ENCODE measurements at regions not wholly inside any gene's neighbourhood (a gene's known extent, or its start where the extent isn't known, plus 50 kb on each side); places are given as distances from the start of the nearest gene placed in this dataset.

DNA sequence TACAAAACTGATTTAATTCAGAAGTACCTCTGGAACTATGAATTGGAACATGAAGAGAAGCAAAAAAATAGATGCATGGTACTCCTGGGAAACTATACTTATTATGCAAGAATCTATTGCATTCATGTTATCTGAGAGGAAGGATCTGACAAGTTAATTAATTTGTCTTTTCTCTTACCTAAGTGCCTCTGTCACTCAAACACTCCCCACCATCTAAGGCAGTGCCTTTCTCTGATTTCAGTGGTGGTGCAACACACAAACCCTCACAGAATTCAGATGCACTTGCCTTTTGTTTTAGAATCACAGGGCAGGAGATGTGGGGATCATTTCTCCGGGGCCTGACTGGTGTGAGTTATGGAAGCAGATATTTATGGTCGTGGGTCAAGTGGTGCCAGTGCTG, 52.5 kb upstream of the C9orf72 start:
- DNase-seq: no peak

GRCh38 chr9:27626244-27627187, 53.2 kb upstream of the C9orf72 start:
- no peak for DNase-seq

DNA sequence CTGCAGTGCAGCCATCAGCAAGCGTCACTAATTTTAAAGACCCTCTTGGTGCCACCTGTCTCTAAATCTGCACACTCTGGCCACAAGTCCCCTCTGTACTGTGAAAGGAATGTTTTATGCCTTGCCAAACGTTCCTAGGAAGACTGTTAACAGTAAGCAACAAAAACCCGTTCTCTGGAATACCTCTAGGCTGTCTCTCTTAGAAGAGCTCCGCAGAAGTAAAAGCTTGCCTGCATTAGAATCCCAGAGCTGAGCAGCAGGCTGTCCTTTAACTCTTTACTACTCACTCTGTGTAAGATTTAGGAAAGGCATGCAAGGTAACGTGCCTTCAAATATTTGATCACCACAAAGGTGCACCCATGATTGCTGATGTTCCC, 53.9 kb upstream of the C9orf72 start:
- DNase-seq: no peak

DNA sequence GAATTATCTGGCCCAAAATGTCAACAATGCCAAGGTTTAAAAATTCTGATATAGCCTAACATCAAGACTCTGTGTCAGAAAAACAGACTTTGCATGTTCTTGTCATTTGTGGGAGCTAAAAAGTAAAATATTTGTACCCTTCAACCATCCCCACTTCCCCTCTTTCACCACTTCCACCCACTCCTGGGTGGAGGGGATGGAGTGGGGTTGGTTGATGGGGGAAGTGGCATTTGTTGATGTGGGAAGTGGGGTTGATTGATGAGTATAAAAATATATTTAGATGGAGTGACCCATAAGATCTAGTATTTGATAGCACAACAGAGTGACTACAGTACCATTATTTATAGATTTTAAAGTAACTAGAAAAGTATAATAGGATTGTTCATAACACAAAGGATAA, 55.0 kb upstream of the C9orf72 start:
- no peak for DNase-seq

GRCh38 chr9:27629425-27629824, 56.1 kb upstream of the C9orf72 start:
- DNase-seq: no peak

GRCh38 chr9:27632254-27632653, 59.0 kb upstream of the C9orf72 start:
- DNase-seq: no peak

- no peak for DNase-seq
Observed at GRCh38 chr9:27633764-27634163, 60.5 kb upstream of the C9orf72 start.

- no peak for DNase-seq
Observed at GRCh38 chr9:27634879-27635278, 61.6 kb upstream of the C9orf72 start.

DNA sequence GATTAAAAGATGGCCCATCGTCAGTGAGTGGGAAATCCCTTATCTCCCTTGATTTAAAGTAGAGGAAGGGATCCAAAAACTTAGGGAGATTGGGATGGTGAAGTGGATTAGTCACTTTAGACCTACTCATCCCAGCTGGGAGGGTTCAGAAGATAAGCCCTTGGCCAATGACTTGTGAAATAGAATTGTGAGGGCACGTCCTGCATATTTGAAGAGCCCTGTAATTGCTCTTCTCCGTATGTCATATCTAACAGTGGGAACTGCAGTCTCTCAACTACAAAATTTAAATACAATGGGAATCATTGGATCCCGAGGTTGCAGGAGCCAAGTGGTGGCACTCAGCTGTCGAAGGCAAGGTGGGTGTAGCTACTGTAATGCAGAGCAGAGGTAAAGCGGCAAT, 65.4 kb upstream of the C9orf72 start:
- DNase-seq: no peak

DNA sequence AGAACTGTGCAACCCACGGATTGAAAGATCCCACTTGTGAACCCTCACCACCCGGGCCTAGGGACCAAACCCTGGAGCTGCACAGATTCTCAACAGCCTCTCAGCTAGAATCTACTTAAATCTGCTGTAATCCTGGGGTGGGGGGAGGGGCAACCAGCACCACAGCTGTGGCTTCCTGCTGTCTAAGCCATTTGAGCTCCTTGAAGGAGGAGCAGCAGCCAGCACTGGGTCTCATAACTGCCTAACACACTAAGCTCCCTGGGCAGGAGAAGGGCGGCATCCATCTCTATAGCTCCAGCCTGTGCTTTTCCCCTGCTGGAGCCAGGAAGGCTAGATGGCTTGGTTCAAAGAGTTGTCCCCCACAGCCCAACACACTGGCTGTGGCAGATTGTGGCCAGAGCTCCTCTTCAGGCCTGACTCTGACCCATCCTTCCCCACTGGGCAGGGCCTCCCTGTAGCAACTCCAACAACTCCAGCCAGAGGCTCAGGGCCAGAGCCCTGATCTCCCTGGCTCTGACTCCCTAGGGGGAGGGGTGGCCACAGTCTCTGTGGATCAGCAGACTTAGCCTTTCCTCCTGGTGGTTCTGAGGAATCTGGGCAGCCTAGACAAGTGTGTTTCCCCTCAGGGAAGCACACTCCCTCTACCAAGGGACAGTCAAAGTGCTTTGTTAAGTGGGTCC, 72.0 kb upstream of the C9orf72 start:
- DNase-seq: peak; percentile 24

- no peak for DNase-seq
Observed at GRCh38 chr9:27653246-27653645, 80.0 kb upstream of the C9orf72 start.

- DNase-seq: no peak
Observed at GRCh38 chr9:27653957-27654356, 80.7 kb upstream of the C9orf72 start.

GRCh38 chr9:27654629-27655285, 81.5 kb upstream of the C9orf72 start:
- DNase-seq: no peak

DNA sequence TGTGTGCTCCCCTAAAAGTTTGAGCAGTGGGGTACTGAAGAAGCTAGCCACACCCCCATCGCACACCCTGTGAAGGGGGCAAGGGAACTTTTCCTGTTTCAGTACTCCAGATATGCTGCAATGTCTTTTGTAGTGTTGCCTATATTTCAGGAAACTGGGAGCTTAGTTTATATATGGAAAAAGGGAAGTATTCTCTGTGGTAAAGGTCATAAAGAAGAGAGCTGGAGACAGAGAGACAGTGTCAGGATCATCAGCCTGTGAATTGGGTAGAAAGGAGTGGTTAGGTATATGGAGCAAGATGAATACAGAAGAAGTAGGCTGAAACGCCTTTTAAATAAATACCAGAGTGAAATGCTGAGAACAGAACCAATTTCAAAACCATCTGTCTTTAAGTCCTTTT, 82.2 kb upstream of the C9orf72 start:
- DNase-seq: no peak

DNA sequence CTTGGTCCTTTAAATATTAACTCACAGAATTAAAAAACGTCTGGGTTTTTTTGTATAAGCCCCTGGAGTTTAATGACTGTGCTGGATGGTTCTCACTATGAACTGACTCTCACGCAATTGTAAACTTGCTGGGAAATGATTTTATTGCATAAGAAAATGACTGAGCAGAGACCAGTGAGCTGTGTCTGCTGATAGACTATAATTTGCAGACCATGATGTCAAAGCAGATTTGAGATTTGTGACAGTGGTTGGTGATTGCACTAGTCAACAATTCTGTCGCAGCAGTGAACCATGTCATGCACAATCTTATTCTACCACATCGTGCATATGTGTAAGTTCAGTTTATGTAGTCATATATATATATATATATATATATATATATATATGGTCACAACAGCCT, 85.7 kb upstream of the C9orf72 start:
- DNase-seq: no peak

DNA sequence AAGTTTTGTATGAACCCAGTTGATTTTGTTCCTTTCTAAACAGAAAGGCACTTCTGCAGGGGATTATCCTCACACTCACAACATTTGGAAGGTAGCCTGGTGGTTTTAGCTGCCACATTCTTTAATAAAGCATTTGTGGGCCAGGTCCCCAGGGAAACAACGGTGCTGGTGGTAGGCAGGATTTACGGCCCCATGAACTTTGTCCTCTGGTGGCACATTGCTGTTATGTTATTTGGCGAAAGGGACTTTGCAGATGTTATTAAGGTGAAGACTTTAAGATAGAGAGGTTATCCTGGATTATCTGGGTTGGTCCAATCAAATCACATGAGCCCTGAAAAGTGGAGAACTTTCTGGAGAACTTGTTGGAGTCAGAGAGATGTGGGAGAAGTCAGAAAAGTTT, 86.3 kb upstream of the C9orf72 start:
- no peak for DNase-seq

DNA sequence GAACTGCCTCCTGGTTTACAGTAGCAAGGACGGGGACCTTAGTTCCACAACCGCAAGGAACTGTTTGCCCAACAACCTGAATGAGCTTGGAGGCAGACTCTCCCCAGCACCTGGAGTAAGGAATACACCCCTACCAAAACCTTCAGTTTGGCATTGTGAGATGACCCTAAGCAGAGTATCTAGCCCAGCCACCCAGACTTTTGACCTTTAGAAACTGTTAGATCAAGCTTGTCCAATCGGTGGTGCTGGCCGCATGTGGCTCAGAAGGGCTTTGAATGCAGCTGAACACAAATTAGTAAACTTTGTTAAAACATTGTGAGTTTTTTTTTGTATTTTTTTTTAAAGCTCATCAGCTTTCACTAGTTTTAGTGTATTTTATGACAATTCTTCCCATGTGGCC, 86.9 kb upstream of the C9orf72 start:
- no peak for DNase-seq

DNA sequence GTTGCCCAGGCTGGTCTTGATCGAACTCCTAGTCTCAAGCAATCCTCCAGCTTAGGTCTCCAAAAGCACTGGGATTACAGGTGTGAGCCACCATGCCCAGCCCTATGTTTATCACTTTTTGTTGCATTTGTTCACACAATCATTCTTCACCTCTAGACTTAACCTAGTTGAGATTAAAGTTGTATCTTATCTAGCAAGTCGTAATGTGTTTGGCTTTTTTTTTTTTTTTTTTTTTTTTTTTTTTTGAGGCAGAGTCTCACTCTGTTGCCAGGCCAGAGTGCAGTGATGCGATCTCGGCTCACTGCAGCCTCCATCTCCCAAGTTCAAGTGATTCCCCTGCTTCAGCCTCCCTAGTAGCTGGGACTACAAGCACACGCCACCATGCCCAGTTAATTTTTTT, 90.2 kb upstream of the C9orf72 start:
- DNase-seq: no peak

DNA sequence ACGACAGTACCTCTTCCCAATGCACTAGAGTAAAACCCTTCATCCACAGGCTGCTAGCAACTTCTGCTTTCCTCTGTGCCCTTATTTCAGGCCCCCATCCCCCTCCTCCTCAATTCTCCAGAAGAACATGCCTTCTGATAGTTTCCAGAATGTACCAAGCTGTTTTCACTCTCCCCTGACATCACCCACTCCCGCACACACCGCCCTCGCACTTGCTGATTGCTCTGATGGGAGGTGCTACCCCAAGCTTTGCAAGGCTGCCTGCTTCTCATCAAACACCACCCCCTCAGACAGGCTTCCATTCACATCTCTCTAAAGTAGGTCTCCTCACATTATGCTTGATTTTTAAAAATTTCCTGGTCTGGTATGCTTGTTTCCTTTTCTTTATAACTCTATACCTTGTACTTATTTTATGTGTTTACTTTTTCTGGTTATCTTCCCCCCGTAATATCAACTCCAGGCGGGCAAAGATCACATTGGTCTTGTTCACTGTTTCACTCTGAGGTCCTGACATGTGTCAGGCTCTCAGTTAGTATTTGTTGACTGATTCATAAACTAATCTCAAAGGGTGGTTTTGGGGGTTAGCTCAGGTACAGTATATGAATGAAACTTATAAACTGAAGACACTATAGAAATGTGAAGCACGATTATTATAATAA, 91.0 kb upstream of the C9orf72 start:
- no peak for DNase-seq

DNA sequence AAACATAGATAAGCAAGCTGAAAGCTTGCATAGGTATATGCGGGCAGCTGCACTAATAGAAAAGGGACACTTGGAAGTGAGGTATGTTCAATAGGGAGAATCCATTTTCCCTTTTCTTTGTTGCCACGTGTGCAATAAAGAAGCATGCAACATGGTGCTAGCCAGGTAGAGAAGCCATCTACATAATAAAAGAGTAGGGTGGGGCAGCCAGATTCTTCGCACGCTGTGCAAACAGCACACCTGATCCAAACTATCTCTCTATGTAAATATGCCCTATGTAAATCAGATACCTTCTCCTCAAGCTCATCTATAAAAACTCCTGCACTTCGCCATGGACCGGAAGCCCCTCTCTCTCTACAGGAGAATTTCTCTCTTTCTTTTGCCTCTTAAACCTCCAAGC, 91.9 kb upstream of the C9orf72 start:
- no peak for DNase-seq

DNA sequence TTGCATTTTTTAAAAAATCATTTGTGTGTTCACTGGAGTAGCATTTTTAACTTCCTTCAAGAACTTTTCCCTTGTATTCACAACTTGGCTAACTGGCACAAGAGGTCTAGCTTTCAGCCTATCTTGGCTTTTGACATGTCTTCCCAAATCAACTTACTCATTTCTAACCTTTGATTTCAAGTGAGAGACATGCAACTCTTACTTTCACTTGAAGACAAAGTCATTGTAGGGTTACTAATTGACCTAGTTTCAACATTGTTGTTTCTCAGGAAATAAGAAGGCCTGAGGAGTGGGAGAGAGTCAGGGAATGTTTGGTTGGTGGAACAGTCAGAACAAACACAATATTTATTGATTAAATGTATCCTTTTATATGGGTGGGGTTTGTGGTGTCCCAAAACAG, 95.0 kb upstream of the C9orf72 start:
- no peak for DNase-seq

GRCh38 chr9:27671636-27672035, 98.4 kb upstream of the C9orf72 start:
- no peak for DNase-seq

GRCh38 chr9:27672718-27673117, 99.4 kb upstream of the C9orf72 start:
- no peak for DNase-seq
